H1 (cell line): ENCODE measurements at regions not wholly inside any gene's neighbourhood (a gene's known extent, or its start where the extent isn't known, plus 50 kb on each side); places are given as distances from the start of the nearest gene placed in this dataset.

Experiments used
- CTCF ChIA-PET: fragments of 300-600 bp; sonication (Branson Sonifier 250); formaldehyde crosslinking; loops from one replicate; lab custom pipeline; 2021; ENCODE audit not compliant: partially characterized antibody; lab: Charles Lee
- POLR2A ChIA-PET: fragments of 300-600 bp; sonication (Branson Sonifier 250); formaldehyde crosslinking; loops from one replicate; lab custom pipeline; 2021; ENCODE audit warnings: inconsistent platforms; ENCODE audit not compliant: partially characterized antibody; lab: Charles Lee
- DNase-seq, 2 experiments: peaks; one replicate each; pipeline versions ENCODE4 v3.0.0 to v3.0.0-alpha.2; 2010 to 2022; ENCODE audit warnings: low spot score in 2 of 2, low read depth in 1 of 2, mixed read lengths in 1 of 2
- FAIRE-seq: peaks from 2 replicates; lab custom pipeline; 2011; peaks lifted over from hg19 to GRCh38; lab: Jason Lieb, UNC
- H2AFZ ChIP-seq: 2 replicates; pipeline ENCODE4 v1.8.1; 2012; ENCODE audit warnings: low read length, inconsistent platforms
- H2AK5ac ChIP-seq: 2 replicates; pipeline ENCODE4 v1.6.1; 2013; ENCODE audit warnings: low read depth, low read length
- H2BK120ac ChIP-seq: replicated peaks from 2 replicates; pipeline ENCODE3; 2013; ENCODE audit warnings: low read depth, low read length, inconsistent platforms
- H2BK12ac ChIP-seq: 2 replicates; pipeline ENCODE4 v1.6.1; 2013; ENCODE audit warnings: low read depth, low read length
- H2BK15ac ChIP-seq: 2 replicates; pipeline ENCODE4 v1.6.1; 2013; ENCODE audit warnings: low read length
- H2BK20ac ChIP-seq: 2 replicates; pipeline ENCODE4 v1.6.1; 2013; ENCODE audit warnings: low read length
- H2BK5ac ChIP-seq: 2 replicates; pipeline ENCODE4 v1.6.1; 2013; ENCODE audit warnings: low read depth, low read length
- H3K14ac ChIP-seq: 2 replicates; pipeline ENCODE4 v1.6.1; 2013; ENCODE audit warnings: inconsistent platforms; ENCODE audit not compliant: insufficient read length
- H3K18ac ChIP-seq: 2 replicates; pipeline ENCODE4 v1.6.1; 2013; ENCODE audit warnings: low read length; ENCODE audit errors: extremely low read depth
- H3K23ac ChIP-seq: 2 replicates; pipeline ENCODE4 v1.6.1; 2013; ENCODE audit warnings: inconsistent platforms; ENCODE audit not compliant: insufficient read length
- H3K23me2 ChIP-seq: 2 replicates; pipeline ENCODE4 v1.6.1; 2013; ENCODE audit warnings: low read depth, low read length
- H3K27ac ChIP-seq: 2 replicates; pipeline ENCODE4 v1.6.1; 2011; ENCODE audit warnings: low read depth, low read length, inconsistent platforms
- H3K27me3 ChIP-seq, 4 experiments: replicated peaks in 1 of 4; 1 replicate in 1 of 4; 2 replicates in 3 of 4; pipeline versions ENCODE4 v1.6.1 to v1.8.1; 2011 to 2013; ENCODE audit warnings: low read length in 3 of 4, mild to moderate bottlenecking in 3 of 4, inconsistent platforms in 2 of 4, mixed read lengths in 2 of 4, moderate library complexity in 1 of 4; ENCODE audit not compliant: control insufficient read depth in 3 of 4, insufficient read depth in 3 of 4; ENCODE audit errors: extremely low read depth in 1 of 4
- H3K36me3 ChIP-seq, 4 experiments: 2 replicates each; pipeline versions ENCODE4 v1.6.1 to v1.8.1; 2011 to 2013; ENCODE audit warnings: mild to moderate bottlenecking in 4 of 4, low read length in 3 of 4, moderate library complexity in 2 of 4, control low read depth in 1 of 4, inconsistent platforms in 1 of 4; ENCODE audit not compliant: insufficient read depth in 4 of 4, control insufficient read depth in 2 of 4
- H3K4ac ChIP-seq: replicated peaks from 2 replicates; pipeline ENCODE3; 2013; ENCODE audit warnings: low read length, low read depth, mixed read lengths, inconsistent platforms; ENCODE audit not compliant: insufficient read length
- H3K4me1 ChIP-seq, 4 experiments: replicated peaks in 1 of 4; 1 replicate in 1 of 4; 2 replicates in 3 of 4; pipeline versions ENCODE4 v1.6.1 to v1.8.1; 2011 to 2013; ENCODE audit warnings: low read length in 3 of 4, inconsistent platforms in 2 of 4, mixed read lengths in 1 of 4; ENCODE audit not compliant: insufficient read depth in 4 of 4, control insufficient read depth in 3 of 4
- H3K4me2 ChIP-seq, 2 experiments: 2 replicates each; pipeline versions ENCODE4 v1.6.1 to v1.8.1; 2011 to 2013; ENCODE audit warnings: low read depth in 2 of 2, low read length in 2 of 2, control low read depth in 1 of 2, inconsistent platforms in 1 of 2, mild to moderate bottlenecking in 1 of 2; ENCODE audit not compliant: insufficient read depth in 1 of 2
- H3K4me3 ChIP-seq, 4 experiments: fragments of 200-600, 300-600 bp in 1 of 4; sonication (generic), shearing (Covaris generic), sonication (Bioruptor Twin) in 1 of 4; 2 replicates each; pipeline versions ENCODE4 v1.5.1 to v1.8.1; 2011 to 2016; ENCODE audit warnings: low read length in 4 of 4, low read depth in 3 of 4, control low read depth in 2 of 4, inconsistent platforms in 2 of 4, mild to moderate bottlenecking in 2 of 4, mixed read lengths in 1 of 4, moderate library complexity in 1 of 4; ENCODE audit not compliant: insufficient read depth in 2 of 4; ENCODE audit errors: extremely low read depth in 1 of 4
- H3K56ac ChIP-seq: replicated peaks from 2 replicates; pipeline ENCODE3; 2013; ENCODE audit warnings: low read depth, mild to moderate bottlenecking, mixed read lengths, low read length, inconsistent platforms; ENCODE audit not compliant: insufficient read length
- H3K79me1 ChIP-seq: 2 replicates; pipeline ENCODE4 v1.6.1; 2013; ENCODE audit warnings: low read depth, low read length, control low read depth
- H3K79me2 ChIP-seq, 2 experiments: 2 replicates each; pipeline versions ENCODE4 v1.6.1 to v1.8.1; 2012 to 2013; ENCODE audit warnings: low read length in 2 of 2, mild to moderate bottlenecking in 2 of 2, inconsistent platforms in 1 of 2; ENCODE audit not compliant: insufficient read depth in 2 of 2, control insufficient read depth in 1 of 2
- H3K9ac ChIP-seq, 4 experiments: replicated peaks in 1 of 4; 1 replicate in 1 of 4; 2 replicates in 3 of 4; pipeline versions ENCODE4 v1.6.1 to v1.8.1; 2011 to 2013; ENCODE audit warnings: low read depth in 3 of 4, low read length in 3 of 4, control low read depth in 2 of 4, mild to moderate bottlenecking in 2 of 4, moderate library complexity in 2 of 4, inconsistent platforms in 1 of 4; ENCODE audit errors: extremely low read depth in 1 of 4
- H3K9me3 ChIP-seq, 2 experiments: 2 replicates each; pipeline versions ENCODE4 v1.6.1 to v1.8.1; 2012 to 2013; ENCODE audit warnings: mild to moderate bottlenecking in 2 of 2, moderate library complexity in 2 of 2, control low read depth in 1 of 2, inconsistent platforms in 1 of 2, low read depth in 1 of 2, low read length in 1 of 2, mixed read lengths in 1 of 2; ENCODE audit not compliant: insufficient read depth in 2 of 2
- H4K20me1 ChIP-seq, 2 experiments: replicated peaks in 1 of 2; 2 replicates each; pipeline versions ENCODE3 to v1.8.1; 2011 to 2013; ENCODE audit warnings: inconsistent platforms in 2 of 2, low read length in 2 of 2, mild to moderate bottlenecking in 1 of 2; ENCODE audit not compliant: insufficient read depth in 2 of 2, control insufficient read depth in 1 of 2
- H4K5ac ChIP-seq: 2 replicates; pipeline ENCODE4 v1.6.1; 2013; ENCODE audit warnings: low read length, low read depth, mixed read lengths, inconsistent platforms; ENCODE audit not compliant: insufficient read length
- H4K8ac ChIP-seq: 2 replicates; pipeline ENCODE4 v1.8.0; 2013; ENCODE audit warnings: mild to moderate bottlenecking, moderate library complexity, low read length, inconsistent platforms; ENCODE audit not compliant: insufficient read depth; ENCODE audit errors: extremely low read depth
- H4K91ac ChIP-seq: replicated peaks from 2 replicates; pipeline ENCODE3; 2013; ENCODE audit warnings: low read length, mixed read lengths, inconsistent platforms; ENCODE audit not compliant: insufficient read length
- CHD1 ChIP-seq: IDR thresholded peaks from 2 replicates; pipeline ENCODE4 v1.6.1; 2012; ENCODE audit warnings: low read depth, low read length, improper control_type of control experiment
- GABPA ChIP-seq: IDR thresholded peaks from 2 replicates; pipeline ENCODE4 v1.6.1; 2011; ENCODE audit warnings: mild to moderate bottlenecking, low read length, moderate library complexity, borderline replicate concordance; ENCODE audit not compliant: insufficient read depth
- JUN ChIP-seq: IDR thresholded peaks from 2 replicates; pipeline ENCODE4 v1.6.1; 2011; ENCODE audit warnings: low read depth, mild to moderate bottlenecking, improper control_type of control experiment, low read length
- KDM4A ChIP-seq: IDR thresholded peaks from one replicate; pipeline ENCODE4 v1.7.1; 2012; ENCODE audit warnings: low read depth, mild to moderate bottlenecking, moderate library complexity, low read length, inconsistent platforms; ENCODE audit not compliant: severe bottlenecking
- MAX ChIP-seq: IDR thresholded peaks from 2 replicates; pipeline ENCODE4 v1.6.1; 2012; ENCODE audit warnings: inconsistent platforms
- PHF8 ChIP-seq: fragments of 200-600 bp; sonication (generic); conservative IDR thresholded peaks from 2 replicates; pipeline ENCODE4 v1.7.1; 2012; ENCODE audit warnings: low read depth, mild to moderate bottlenecking, inconsistent platforms, low read length, moderate library complexity
- RXRA ChIP-seq: IDR thresholded peaks from 2 replicates; pipeline ENCODE4 v1.6.1; 2011; ENCODE audit warnings: low read depth, mild to moderate bottlenecking, low read length, moderate library complexity; ENCODE audit not compliant: insufficient read depth
- SIX5 ChIP-seq: IDR thresholded peaks from 2 replicates; pipeline ENCODE4 v1.6.1; 2011; ENCODE audit warnings: mild to moderate bottlenecking, low read depth, low read length
- SP2 ChIP-seq: IDR thresholded peaks from 2 replicates; pipeline ENCODE4 v1.6.1; 2012; ENCODE audit warnings: mild to moderate bottlenecking, low read length, inconsistent platforms
- TAF1 ChIP-seq: IDR thresholded peaks from 2 replicates; pipeline ENCODE4 v1.6.1; 2011; ENCODE audit warnings: mild to moderate bottlenecking, low read depth, low read length
- WGBS, 2 experiments: shearing (Covaris generic) in 1 of 2; methylation state at CpG; one replicate each; pipeline versions ENCODE4 v1.1.6 to v1.1.7; 2013 to 2015; ENCODE audit warnings: low lambda C conversion rate in 2 of 2, mixed read lengths in 2 of 2, inconsistent platforms in 1 of 2, low coverage in 1 of 2, missing lambda C conversion rate in 1 of 2; ENCODE audit not compliant: insufficient replicate concordance in 2 of 2, insufficient coverage in 1 of 2, insufficient read length in 1 of 2; ENCODE audit errors: extremely low coverage in 1 of 2, missing lambda C conversion rate in 1 of 2; 5-methylcytosine and 5-hydroxymethylcytosine counted together
- TF ChIP-seq, protein P1 (sequence below), 3 experiments: IDR thresholded peaks; 1 replicate in 2 of 3; 2 replicates in 1 of 3; pipeline versions ENCODE4 v1.5.1 to v1.6.1; 2011; ENCODE audit warnings: low read length in 3 of 3, mild to moderate bottlenecking in 3 of 3, inconsistent platforms in 2 of 3, low read depth in 1 of 3, moderate library complexity in 1 of 3; ENCODE audit not compliant: insufficient read depth in 1 of 3; ENCODE audit errors: control extremely low read depth in 1 of 3

- Histone ChIP-seq H3K4me2 (no peak overlapping the region), H2BK5ac (no peak overlapping the region), H2BK15ac (no peak overlapping the region), H2AK5ac (no peak overlapping the region), H3K36me3 (no peaks in the 10 kb centered on the region), H3K18ac (no peak overlapping the region), H3K9ac (no peak overlapping the region), H3K4me3 (no peak overlapping the region), H3K27me3 (no peaks in the 10 kb centered on the region), H3K9me3 (no peaks in the 10 kb centered on the region), H3K23ac (no peak overlapping the region), H2BK12ac (no peak overlapping the region), H2BK120ac (no peak overlapping the region), H3K27ac (no peak overlapping the region), H4K5ac (no peak overlapping the region), H3K4ac (no peak overlapping the region), H2BK20ac (no peak overlapping the region), H4K20me1 (no peaks in the 10 kb centered on the region), H4K91ac (no peak overlapping the region), H3K79me1 (no peaks in the 10 kb centered on the region), H3K56ac (no peak overlapping the region), H3K14ac (no peak overlapping the region), H3K4me1 (no peaks in the 10 kb centered on the region; a peak in 1 of 7 replicates), H3K23me2 (no peaks in the 10 kb centered on the region), H2AFZ (no peak overlapping the region), H4K8ac (no peak overlapping the region), H3K79me2 (no peaks in the 10 kb centered on the region)
- DNase-seq (no peak), FAIRE-seq (no peak)
- POLR2A ChIA-PET = no interaction called here
- WGBS, 2 experiments = 87% methylated on average over 2 of the region's 2 CpGs; no CpG with 5 or more reads in 1 of the 2 experiments
- CTCF ChIA-PET = no interaction called here
- TF ChIP-seq TAF1 = no peak
- TF ChIP-seq GABPA = no peak
- TF ChIP-seq RXRA = no peak
- TF ChIP-seq JUN = no peak
- TF ChIP-seq, protein P1, sequence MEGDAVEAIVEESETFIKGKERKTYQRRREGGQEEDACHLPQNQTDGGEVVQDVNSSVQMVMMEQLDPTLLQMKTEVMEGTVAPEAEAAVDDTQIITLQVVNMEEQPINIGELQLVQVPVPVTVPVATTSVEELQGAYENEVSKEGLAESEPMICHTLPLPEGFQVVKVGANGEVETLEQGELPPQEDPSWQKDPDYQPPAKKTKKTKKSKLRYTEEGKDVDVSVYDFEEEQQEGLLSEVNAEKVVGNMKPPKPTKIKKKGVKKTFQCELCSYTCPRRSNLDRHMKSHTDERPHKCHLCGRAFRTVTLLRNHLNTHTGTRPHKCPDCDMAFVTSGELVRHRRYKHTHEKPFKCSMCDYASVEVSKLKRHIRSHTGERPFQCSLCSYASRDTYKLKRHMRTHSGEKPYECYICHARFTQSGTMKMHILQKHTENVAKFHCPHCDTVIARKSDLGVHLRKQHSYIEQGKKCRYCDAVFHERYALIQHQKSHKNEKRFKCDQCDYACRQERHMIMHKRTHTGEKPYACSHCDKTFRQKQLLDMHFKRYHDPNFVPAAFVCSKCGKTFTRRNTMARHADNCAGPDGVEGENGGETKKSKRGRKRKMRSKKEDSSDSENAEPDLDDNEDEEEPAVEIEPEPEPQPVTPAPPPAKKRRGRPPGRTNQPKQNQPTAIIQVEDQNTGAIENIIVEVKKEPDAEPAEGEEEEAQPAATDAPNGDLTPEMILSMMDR (IDR thresholded peaks at IDR 0.05; ENCODE audit: control extremely low read depth in 1 of 3, insufficient read depth in 1 of 3, low read depth in 1 of 3, low read length in 3 of 3) = no peak
- no peak for TF ChIP-seq PHF8
- TF ChIP-seq SIX5 = no peak
- TF ChIP-seq MAX = no peak
- TF ChIP-seq CHD1 = no peak
- no peak for TF ChIP-seq SP2
- TF ChIP-seq KDM4A = no peak
Measured at GRCh38 chr18:43777636-43778304, 500.5 kb upstream of the SYT4 start.
